ENCODE measurements at regions not wholly inside any gene's neighbourhood (a gene's known extent, or its start where the extent isn't known, plus 50 kb on each side); places are given as distances from the start of the nearest gene placed in this dataset.

DNA sequence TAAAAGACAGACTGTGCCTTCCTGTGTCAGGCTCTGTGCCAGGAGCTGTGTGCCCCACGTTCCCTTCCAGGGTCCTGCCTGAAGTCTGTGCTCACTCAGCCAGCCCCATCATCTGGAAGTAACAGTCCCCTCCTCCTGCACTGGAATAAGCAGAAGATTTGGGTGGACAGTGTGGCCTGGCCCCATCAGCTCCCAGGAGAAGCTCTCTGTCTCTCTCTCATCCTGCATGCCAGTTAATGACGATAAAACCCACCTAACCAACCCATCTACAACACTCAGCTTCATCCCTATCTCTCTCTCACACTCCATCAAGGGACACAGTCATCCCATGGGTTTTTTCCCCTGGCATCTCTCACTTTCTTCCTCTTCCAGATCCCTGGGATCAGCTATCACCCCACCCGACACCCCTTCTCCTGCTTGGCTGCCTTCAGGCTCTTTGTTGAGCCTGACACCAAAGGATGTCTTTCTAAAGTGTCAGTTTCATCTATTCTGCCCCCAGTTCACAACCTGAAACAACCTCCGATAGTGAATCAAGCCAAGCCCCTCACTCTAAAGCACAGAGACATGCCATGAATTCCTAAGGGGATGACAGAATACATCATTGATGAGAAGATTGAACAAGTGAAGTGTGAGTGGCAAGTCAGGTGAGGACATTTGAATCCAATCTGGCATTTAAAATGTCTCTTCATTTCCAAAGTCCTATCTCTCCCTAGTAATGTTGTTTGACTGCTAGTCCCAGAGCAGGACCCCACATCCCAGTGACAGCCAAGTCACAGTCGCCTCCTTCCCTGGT, 91.4 kb upstream of the TOP3B start:
- TF ChIP-seq, protein P1, sequence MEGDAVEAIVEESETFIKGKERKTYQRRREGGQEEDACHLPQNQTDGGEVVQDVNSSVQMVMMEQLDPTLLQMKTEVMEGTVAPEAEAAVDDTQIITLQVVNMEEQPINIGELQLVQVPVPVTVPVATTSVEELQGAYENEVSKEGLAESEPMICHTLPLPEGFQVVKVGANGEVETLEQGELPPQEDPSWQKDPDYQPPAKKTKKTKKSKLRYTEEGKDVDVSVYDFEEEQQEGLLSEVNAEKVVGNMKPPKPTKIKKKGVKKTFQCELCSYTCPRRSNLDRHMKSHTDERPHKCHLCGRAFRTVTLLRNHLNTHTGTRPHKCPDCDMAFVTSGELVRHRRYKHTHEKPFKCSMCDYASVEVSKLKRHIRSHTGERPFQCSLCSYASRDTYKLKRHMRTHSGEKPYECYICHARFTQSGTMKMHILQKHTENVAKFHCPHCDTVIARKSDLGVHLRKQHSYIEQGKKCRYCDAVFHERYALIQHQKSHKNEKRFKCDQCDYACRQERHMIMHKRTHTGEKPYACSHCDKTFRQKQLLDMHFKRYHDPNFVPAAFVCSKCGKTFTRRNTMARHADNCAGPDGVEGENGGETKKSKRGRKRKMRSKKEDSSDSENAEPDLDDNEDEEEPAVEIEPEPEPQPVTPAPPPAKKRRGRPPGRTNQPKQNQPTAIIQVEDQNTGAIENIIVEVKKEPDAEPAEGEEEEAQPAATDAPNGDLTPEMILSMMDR (IDR thresholded peaks at IDR 0.05) = no peak

DNA sequence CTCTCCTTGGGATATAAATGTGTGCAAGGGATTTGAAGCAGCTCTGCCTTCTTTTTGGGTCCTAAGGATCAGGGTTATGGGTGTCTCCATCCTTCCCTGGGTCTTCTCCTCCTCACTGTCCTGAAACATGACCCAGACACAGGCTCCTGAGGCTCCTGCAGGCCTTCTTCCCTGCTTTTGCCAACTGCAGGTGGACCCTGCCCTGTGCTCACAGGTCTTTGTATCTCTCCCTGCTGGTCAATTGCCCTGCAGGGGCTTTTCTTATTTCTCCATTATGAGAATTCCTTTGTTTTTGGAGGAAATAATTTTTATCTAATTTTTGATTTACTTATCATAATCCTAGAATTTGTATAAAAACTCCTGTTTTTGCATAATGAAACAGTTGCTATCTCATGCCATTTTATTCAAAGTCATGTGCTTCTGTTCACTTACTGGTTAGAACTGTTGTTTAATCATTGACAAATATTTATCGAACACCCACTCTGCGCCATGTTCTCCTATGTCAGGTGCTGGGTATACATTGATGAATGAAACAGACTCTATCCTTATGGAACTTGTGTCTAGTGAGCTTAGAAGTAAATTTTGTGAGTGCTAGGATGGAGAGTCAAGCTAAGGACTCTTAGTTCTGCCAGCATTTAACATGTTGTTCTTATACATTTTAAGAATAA, 89.7 kb upstream of the TOP3B start:
- TF ChIP-seq, protein P1 (IDR thresholded peaks at IDR 0.05) = no peak

DNA sequence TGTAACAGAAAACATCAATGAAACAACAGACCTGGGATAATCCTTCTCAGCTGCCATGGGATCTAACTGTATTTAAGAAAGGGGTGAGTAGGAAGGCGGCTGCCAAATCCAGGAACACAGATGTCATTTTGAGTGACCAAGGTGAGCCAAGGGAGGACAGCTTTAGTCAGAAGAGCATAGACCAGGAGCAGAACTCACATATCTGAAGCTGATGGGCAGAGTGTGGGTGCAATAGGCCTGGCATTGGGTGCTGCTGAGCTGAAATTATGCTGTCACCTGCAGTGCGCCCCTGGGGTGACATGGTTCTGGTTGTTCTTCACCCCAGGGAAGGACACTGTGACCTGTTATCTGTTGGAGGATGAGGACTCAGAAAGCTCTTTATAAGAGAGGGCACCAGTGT, 88.9 kb upstream of the TOP3B start:
- TF ChIP-seq, protein P1 (IDR thresholded peaks at IDR 0.05) = no peak

DNA sequence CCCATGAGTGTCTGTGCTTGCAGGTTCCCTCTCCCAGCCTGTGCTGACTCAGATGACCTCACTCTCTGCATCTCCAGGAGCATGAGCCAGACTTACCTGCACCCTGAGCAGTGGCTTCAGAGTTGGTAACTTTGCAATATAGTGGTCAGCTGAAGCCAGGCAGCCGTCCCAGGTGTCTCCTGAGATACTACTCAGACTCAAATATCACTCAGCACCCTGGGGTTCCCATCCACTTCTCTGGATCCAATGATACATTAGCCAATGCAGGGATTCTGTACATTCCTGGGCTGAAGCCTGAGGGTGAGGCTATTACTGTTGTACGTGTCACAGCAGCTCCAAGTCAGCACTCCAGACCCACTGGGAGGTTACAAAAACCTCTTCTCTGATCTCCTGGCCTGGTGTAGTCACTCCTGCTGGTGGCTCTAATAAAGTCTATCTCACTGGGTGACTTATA, 87.8 kb upstream of the TOP3B start:
- TF ChIP-seq, protein P1 (IDR thresholded peaks at IDR 0.05) = no peak

DNA sequence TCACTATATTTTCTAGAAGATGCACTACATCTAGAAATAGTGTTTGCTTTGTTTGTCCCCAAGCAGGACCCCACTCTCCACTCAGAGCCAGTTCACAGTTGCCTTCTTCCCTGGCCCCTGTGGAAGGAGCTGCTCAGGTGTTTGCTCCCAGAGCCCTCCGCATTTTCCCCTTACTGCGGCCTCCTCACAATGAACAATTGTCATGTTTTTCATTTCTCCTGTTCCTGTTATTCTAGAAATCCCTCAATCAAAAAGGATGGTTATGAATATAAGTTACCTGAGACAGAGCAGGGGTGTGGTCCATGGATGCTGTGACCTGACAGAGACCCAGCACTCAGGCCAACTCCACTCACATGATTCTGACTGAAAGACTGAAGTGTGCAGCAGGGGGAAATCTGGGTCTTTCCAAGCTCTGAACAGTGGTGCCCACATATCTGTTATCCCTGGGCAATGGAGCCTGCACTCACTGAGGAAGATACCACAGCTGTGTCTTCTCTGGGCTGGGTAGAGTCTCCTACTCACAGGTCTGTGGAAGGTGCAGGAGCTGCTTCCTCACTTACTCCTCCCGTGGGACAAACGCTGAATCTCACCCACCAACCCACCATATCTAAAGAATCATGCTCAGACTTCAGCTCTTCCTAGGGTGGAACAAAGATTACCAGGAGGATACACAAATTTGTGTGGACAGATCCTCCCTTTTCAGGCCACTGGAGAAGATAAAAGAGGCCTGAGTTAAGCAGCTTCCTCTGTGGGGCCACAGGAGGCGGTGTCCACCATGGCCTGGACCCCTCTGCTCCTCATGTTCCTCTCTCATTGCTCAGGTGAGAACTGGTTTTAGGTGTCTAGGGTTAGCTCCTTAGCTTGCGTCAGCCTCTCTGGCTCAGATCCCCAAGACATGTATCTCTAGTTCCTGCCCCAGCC, 87.1 kb upstream of the TOP3B start:
- TF ChIP-seq, protein P1 (IDR thresholded peaks at IDR 0.05) = no peak

DNA sequence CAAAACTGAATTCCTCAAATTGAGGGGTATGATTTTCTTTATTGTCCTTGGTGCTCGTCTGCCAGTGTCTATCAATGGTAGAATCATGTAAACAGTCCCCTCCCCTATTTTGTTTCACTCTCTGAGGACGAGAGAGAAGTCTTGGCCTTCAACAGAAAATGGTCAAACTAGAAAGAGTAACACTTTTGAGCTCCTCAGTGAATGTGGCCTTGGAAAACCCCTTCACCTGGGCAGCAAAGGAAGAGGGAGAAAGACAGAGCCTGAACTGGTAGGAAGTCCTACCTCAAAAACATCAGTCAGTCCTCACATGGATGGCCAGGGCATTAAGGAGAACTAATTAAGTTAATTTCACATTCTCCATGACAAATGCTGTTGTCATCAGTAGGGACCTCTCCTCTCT, 86.1 kb upstream of the TOP3B start:
- TF ChIP-seq, protein P1 (IDR thresholded peaks at IDR 0.05) = no peak

DNA sequence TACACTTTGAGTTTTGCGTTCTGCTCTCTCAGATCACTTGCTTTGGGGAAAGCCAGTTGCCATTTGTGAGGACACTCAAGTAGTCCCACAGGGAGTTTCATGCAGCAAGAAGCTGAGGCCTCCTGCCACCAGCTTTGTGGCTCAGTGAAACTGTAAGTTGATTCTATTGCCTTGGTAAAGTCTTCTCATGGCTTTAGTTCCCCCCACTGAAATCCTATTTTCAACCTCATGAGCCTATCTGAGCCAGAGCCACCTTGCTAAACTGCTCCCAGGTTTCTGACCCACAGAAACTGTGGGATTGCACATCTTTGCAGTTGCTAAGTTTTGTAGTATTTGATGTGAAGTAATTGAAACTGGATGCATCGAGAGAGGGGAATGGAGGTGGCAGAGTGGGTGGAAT, 85.4 kb upstream of the TOP3B start:
- TF ChIP-seq, protein P1 (IDR thresholded peaks at IDR 0.05) = no peak

Data from LNCAP (cell line).